SW480 (cell line): ENCODE measurements at regions not wholly inside any gene's neighbourhood (a gene's known extent, or its start where the extent isn't known, plus 50 kb on each side); places are given as distances from the start of the nearest gene placed in this dataset.
"Not testable (repeated sequence)": the region's sequence is repeated elsewhere in the genome, so short reads cannot be mapped to it uniquely, and the experiment has no call there.

Experiments used
- DNase-seq: peaks from one replicate; pipeline ENCODE4 v3.0.0-alpha.2; 2016; ENCODE audit warnings: low spot score

GRCh38 chr2:185644828-185645227 is 93.8 kb upstream of the FSIP2 start:
- DNase-seq = no peak

DNA sequence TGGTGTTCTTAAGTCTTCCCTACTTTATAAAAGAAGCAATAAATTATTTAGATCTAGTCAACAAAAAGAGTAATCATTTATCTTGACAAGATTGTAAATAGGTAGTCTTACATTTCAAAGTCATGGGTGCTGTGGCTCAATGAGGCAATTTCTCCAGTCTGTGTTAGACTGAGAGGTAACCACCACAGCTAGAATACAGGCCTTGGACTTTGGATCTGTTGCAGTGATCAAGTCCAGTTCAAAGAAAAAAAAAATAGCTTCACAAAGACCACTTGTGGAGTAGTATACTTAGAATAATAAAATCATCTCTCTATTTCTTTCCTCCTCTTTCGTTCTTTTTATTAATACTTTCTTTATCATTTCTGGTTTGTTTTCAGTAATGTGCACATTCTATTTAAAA is 93.1 kb upstream of the FSIP2 start:
- DNase-seq = no peak

GRCh38 chr2:185658750-185659149 is 79.9 kb upstream of the FSIP2 start:
- no peak for DNase-seq

DNA sequence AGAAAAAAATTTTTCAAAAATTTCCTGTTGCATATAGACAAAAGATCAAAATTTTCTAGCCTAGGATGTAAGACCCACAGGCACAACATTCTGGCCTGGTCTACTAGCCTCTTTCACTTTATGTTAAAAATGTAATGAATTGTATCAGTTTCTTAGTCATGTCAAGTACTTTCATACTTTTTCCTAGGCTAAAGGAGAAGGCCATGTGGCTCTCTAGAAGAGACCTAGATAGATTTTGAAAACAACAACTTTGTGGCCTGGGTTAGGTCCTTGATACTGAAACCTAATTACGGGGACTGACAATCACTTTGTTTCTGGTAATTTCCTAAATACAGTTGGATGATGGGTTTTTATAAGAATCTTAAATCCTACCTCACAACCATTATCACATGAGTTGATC is 74.8 kb upstream of the FSIP2 start:
- no peak for DNase-seq

DNA sequence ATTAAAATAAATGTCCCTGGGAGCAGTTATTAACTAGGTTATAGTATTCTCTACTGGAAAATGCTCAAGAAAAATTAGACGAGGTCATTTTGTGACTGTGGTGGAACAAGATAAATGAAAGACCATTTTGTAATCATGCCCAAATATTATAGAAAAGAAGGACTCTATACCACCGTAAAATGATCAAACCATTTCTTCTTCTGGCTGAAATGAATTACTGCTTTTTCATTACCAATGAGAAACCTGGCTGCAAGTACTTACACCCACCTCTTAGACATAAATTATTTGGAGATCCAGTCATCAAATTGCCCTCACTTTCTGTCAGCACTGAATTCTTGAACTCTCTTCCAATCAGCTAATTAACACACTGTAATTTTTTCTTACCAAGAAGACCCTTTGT is 74.2 kb upstream of the FSIP2 start:
- no peak for DNase-seq

GRCh38 chr2:185665251-185665814 is 73.3 kb upstream of the FSIP2 start:
- no peak for DNase-seq

GRCh38 chr2:185667452-185667851 is 71.2 kb upstream of the FSIP2 start:
- DNase-seq = no peak

- DNase-seq = no peak
Observed at GRCh38 chr2:185668710-185669109, 69.9 kb upstream of the FSIP2 start.

- DNase-seq = no peak
Observed at GRCh38 chr2:185674232-185674631, 64.4 kb upstream of the FSIP2 start.

- DNase-seq = no peak
Observed at GRCh38 chr2:185676316-185676715, 62.3 kb upstream of the FSIP2 start.

- not testable (repeated sequence) for DNase-seq
Observed at GRCh38 chr2:185687001-185687400, 51.6 kb upstream of the FSIP2 start.

DNA sequence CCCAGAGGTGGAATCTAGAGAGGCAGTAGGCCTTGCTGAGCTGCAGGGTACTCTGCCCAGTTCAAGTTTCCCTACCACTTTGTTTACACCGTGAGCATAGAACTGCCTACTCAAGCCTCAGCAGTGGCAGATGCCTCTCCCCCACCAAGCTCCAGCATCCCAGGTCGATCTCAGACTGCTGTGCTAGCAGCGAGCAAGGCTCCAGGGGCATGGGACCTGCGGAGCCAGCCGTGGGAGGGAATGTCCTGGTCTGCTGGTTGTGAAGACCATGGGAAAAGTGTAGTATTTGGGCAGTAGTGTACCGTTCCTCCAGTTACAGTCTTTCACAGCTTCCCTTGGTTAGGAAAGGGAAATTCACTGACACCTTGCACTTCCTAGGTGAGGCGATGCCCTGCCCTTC is 50.6 kb upstream of the FSIP2 start:
- DNase-seq = no peak
